Activated B cell treated with CpG ODN at 0.5 μM for 24 hours (primary cell): ENCODE measurements at regions not wholly inside any gene's neighbourhood (a gene's known extent, or its start where the extent isn't known, plus 50 kb on each side); places are given as distances from the start of the nearest gene placed in this dataset.

ENCODE experiments used
- ATAC-seq: fragments of 200-7000 bp; cut with Tn5 transposase; one replicate; pipeline ENCODE4 v1.10.0; 2021; ENCODE audit warnings: low read depth, mild to moderate bottlenecking, moderate library complexity
- CTCF ChIA-PET: fragments of 350-600 bp; sonication (Branson Sonifier 250); formaldehyde crosslinking; loops from one replicate; lab custom pipeline; 2021; ENCODE audit warnings: antibody characterized with exemption; lab: Charles Lee
- POLR2A ChIA-PET: fragments of 350-600 bp; sonication (Branson Sonifier 250); formaldehyde crosslinking; loops from one replicate; lab custom pipeline; 2021; ENCODE audit warnings: antibody characterized with exemption; lab: Charles Lee
- DNase-seq: peaks from one replicate; pipeline ENCODE4 v3.0.0; 2022
- H3K27ac Mint-ChIP-seq: one replicate; pipeline ENCODE4 v1.8.0; 2020; ENCODE audit warnings: mixed read lengths
- H3K27me3 Mint-ChIP-seq: one replicate; pipeline ENCODE4 v1.8.0; 2021; ENCODE audit warnings: mixed read lengths
- H3K36me3 Mint-ChIP-seq: one replicate; pipeline ENCODE4 v1.8.0; 2021; ENCODE audit warnings: low read depth, mixed read lengths
- H3K4me1 Mint-ChIP-seq: one replicate; pipeline ENCODE4 v1.8.0; 2021; ENCODE audit warnings: mixed read lengths
- H3K4me3 Mint-ChIP-seq: one replicate; pipeline ENCODE4 v1.8.0; 2020; ENCODE audit warnings: mild to moderate bottlenecking, mixed read lengths
- H3K9me3 Mint-ChIP-seq: one replicate; pipeline ENCODE4 v1.8.0; 2020; ENCODE audit warnings: mixed read lengths
- CTCF ChIP-seq: fragments of 200-600 bp; IDR thresholded peaks from one replicate; pipeline ENCODE4 v1.8.0; 2022; ENCODE audit warnings: antibody characterized with exemption, mild to moderate bottlenecking
- intact Hi-C: fragments of 100-400 bp; cut with micrococcal nuclease; formaldehyde crosslinking; loops from one replicate; pipeline ENCODE4 v1.15.1; 2024

GRCh38 chr1:14034506-14034905, 334.5 kb downstream of the PRDM2 start:
- no peak for TF ChIP-seq CTCF
- DNase-seq (no peak), ATAC-seq (no peak)
- peaks cover 7% of the 10 kb centered on the region for H3K27me3 Mint-ChIP-seq
- H3K4me1 Mint-ChIP-seq = no peaks in the 10 kb centered on the region
- intact Hi-C loops = no loop called here
- no peaks in the 10 kb centered on the region for H3K9me3 Mint-ChIP-seq
- no peak overlapping the region for H3K27ac Mint-ChIP-seq
- ChIA-PET CTCF (no interaction called here), POLR2A (no interaction called here)
- H3K36me3 Mint-ChIP-seq = no peaks in the 10 kb centered on the region
- H3K4me3 Mint-ChIP-seq = no peak overlapping the region

- Mint-ChIP-seq H3K9me3 (peaks cover 13% of the 10 kb centered on the region), H3K4me3 (no peak overlapping the region), H3K36me3 (no peaks in the 10 kb centered on the region), H3K4me1 (no peaks in the 10 kb centered on the region), H3K27me3 (peaks cover 7% of the 10 kb centered on the region), H3K27ac (no peak overlapping the region)
- no peak for TF ChIP-seq CTCF
- ATAC-seq (no peak), DNase-seq (no peak)
- intact Hi-C loops = no loop called here
- ChIA-PET POLR2A (no interaction called here), CTCF (no interaction called here)
These were observed 337.3 kb downstream of the PRDM2 start for GRCh38 chr1:14037101-14037847.

GRCh38 chr1:14039582-14040430, 339.8 kb downstream of the PRDM2 start:
- no peak for DNase-seq
- Mint-ChIP-seq H3K9me3 (peaks cover 20% of the 10 kb centered on the region), H3K4me1 (no peaks in the 10 kb centered on the region), H3K27me3 (peaks cover 4% of the 10 kb centered on the region), H3K36me3 (no peaks in the 10 kb centered on the region), H3K4me3 (no peak overlapping the region), H3K27ac (no peak overlapping the region)
- intact Hi-C loops = no loop called here
- ATAC-seq = no peak
- CTCF ChIA-PET = no interaction called here
- POLR2A ChIA-PET = no interaction called here
- no peak for TF ChIP-seq CTCF

GRCh38 chr1:14049965-14050364, 350.0 kb downstream of the PRDM2 start:
- intact Hi-C loops = no loop called here
- ATAC-seq (no peak), DNase-seq (no peak)
- H3K27ac Mint-ChIP-seq = no peak overlapping the region
- POLR2A ChIA-PET = no interaction called here
- peaks cover 2% of the 10 kb centered on the region for H3K27me3 Mint-ChIP-seq
- TF ChIP-seq CTCF = no peak
- no peaks in the 10 kb centered on the region for H3K36me3 Mint-ChIP-seq
- H3K4me1 Mint-ChIP-seq = no peaks in the 10 kb centered on the region
- H3K9me3 Mint-ChIP-seq = peaks cover 7% of the 10 kb centered on the region
- H3K4me3 Mint-ChIP-seq = no peak overlapping the region
- CTCF ChIA-PET = no interaction called here

GRCh38 chr1:14055442-14056223, 355.6 kb downstream of the PRDM2 start:
- no peak for TF ChIP-seq CTCF
- no peak for ATAC-seq
- POLR2A ChIA-PET = no interaction called here
- Mint-ChIP-seq H3K36me3 (no peaks in the 10 kb centered on the region), H3K27me3 (peaks cover 4% of the 10 kb centered on the region), H3K4me3 (no peak overlapping the region), H3K4me1 (no peaks in the 10 kb centered on the region), H3K9me3 (no peaks in the 10 kb centered on the region), H3K27ac (no peak overlapping the region)
- intact Hi-C loops = no loop called here
- CTCF ChIA-PET = no interaction called here
- DNase-seq = no peak
